ENCODE measurements at regions not wholly inside any gene's neighbourhood (a gene's known extent, or its start where the extent isn't known, plus 50 kb on each side); places are given as distances from the start of the nearest gene placed in this dataset.

DNA sequence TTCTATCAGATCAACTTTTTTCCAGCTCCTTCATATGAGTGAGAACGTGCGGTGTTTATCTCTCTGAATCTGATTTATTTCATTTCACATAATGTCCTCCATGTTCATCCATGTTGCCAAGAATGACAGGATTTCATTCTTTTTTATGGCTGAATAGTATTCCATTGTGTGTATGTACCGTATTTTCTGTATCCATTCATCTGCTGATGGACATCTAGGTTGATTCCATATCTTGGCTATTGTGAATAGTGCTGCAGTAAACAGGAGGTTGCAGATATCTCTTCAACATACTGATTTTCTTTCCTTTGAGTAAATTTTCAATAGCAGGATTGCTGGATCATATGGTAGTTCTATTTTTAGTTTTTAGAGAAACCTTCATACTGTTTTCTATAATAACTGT lies 388.5 kb downstream of the DCDC2C start:
- ChIA-PET POLR2A (no interaction called here), CTCF (no interaction called here), RAD21 (ENCODE audit: low non-redundant PET in 1 of 2, low total read pairs in 2 of 2, uncharacterized antibody in 2 of 2, unreplicated experiment in 2 of 2) (no interaction called here)
- no peaks in the 10 kb centered on the region for H4K20me1 ChIP-seq (ENCODE audit: insufficient read depth)
- peaks cover 0 to 5% of the 10 kb centered on the region in 2 experiments; a peak in 2 of 4 replicates for H3K9me3 ChIP-seq (ENCODE audit: control insufficient read depth in 1 of 2, insufficient read depth in 1 of 2, low read depth in 1 of 2, low read length in 2 of 2)
- H3K27me3 ChIP-seq (ENCODE audit: insufficient read depth, low read length), result no peaks in the 10 kb centered on the region
- H3K27ac ChIP-seq (ENCODE audit: low read depth, low read length), result no peak overlapping the region
- BruUV-seq (replicated peaks), result no TSS peak
- no peak overlapping the region for H3K4me2 ChIP-seq (ENCODE audit: low read length)
- intact Hi-C loops (cut with micrococcal nuclease), result no loop called here
- TF ChIP-seq ZNF274 (IDR thresholded peaks at IDR 0.05; ENCODE audit: low read depth, low read length) (no peak), EGR1 (IDR thresholded peaks at IDR 0.05; ENCODE audit: low read depth) (no peak), SP1 (IDR thresholded peaks at IDR 0.05; ENCODE audit: low read depth) (no peak), YY1 (IDR thresholded peaks at IDR 0.05; ENCODE audit: extremely low read depth, insufficient replicate concordance, low read depth, low read length) (no peak), RAD21 (IDR thresholded peaks at IDR 0.05; ENCODE audit: low read depth) (no peak), ZFX (IDR thresholded peaks at IDR 0.05) (no peak), JUND (IDR thresholded peaks at IDR 0.05) (no peak), EZH2phosphoT487 (IDR thresholded peaks at IDR 0.05; ENCODE audit: borderline replicate concordance) (no peak), SRF (IDR thresholded peaks at IDR 0.05; ENCODE audit: low read depth) (no peak), FOSL1 (IDR thresholded peaks at IDR 0.05; ENCODE audit: low read depth) (no peak), POLR2AphosphoS5 (IDR thresholded peaks at IDR 0.05; ENCODE audit: low read depth, low read length) (no peak)
- TF ChIP-seq, protein P1, sequence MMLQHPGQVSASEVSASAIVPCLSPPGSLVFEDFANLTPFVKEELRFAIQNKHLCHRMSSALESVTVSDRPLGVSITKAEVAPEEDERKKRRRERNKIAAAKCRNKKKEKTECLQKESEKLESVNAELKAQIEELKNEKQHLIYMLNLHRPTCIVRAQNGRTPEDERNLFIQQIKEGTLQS (IDR thresholded peaks at IDR 0.05), result no peak
- TF ChIP-seq, protein P2, sequence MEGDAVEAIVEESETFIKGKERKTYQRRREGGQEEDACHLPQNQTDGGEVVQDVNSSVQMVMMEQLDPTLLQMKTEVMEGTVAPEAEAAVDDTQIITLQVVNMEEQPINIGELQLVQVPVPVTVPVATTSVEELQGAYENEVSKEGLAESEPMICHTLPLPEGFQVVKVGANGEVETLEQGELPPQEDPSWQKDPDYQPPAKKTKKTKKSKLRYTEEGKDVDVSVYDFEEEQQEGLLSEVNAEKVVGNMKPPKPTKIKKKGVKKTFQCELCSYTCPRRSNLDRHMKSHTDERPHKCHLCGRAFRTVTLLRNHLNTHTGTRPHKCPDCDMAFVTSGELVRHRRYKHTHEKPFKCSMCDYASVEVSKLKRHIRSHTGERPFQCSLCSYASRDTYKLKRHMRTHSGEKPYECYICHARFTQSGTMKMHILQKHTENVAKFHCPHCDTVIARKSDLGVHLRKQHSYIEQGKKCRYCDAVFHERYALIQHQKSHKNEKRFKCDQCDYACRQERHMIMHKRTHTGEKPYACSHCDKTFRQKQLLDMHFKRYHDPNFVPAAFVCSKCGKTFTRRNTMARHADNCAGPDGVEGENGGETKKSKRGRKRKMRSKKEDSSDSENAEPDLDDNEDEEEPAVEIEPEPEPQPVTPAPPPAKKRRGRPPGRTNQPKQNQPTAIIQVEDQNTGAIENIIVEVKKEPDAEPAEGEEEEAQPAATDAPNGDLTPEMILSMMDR (IDR thresholded peaks at IDR 0.05 in 2 of 3, conservative IDR thresholded peaks at IDR 0.05 in 1 of 3; ENCODE audit: borderline replicate concordance in 1 of 3, insufficient read depth in 1 of 3, low read depth in 2 of 3, low read length in 2 of 3), result no peak
- no peaks in the 10 kb centered on the region for H3K79me2 ChIP-seq (ENCODE audit: insufficient read depth, low read length)
- H3K9ac ChIP-seq (ENCODE audit: low read length), result no peak overlapping the region
- no peak for ATAC-seq
- H3K9me2 ChIP-seq (ENCODE audit: insufficient read depth), result no peaks in the 10 kb centered on the region
- no peaks in the 10 kb centered on the region for H3K36me3 ChIP-seq (ENCODE audit: control insufficient read depth in 1 of 2, insufficient read depth in 2 of 2, low read length in 2 of 2)
- H3K4me3 ChIP-seq (replicated peaks in 1 of 2; ENCODE audit: low read depth in 1 of 2, low read length in 2 of 2), result no peak overlapping the region
- no peak overlapping the region for H2AFZ ChIP-seq (ENCODE audit: low read depth, low read length, poor library complexity, severe bottlenecking)
- no peak for DNase-seq (ENCODE audit: low read depth, low spot score)
- H3K4me1 ChIP-seq (ENCODE audit: control insufficient read depth in 1 of 2, insufficient read depth in 2 of 2, low read length in 2 of 2), result no peaks in the 10 kb centered on the region
